ENCODE measurements at regions not wholly inside any gene's neighbourhood (a gene's known extent, or its start where the extent isn't known, plus 50 kb on each side); places are given as distances from the start of the nearest gene placed in this dataset.
A peak's percentile ranks its signal among the peaks of the same experiment; 100 is the strongest.
"Not testable (repeated sequence)": the region's sequence is repeated elsewhere in the genome, so short reads cannot be mapped to it uniquely, and the experiment has no call there.

DNA sequence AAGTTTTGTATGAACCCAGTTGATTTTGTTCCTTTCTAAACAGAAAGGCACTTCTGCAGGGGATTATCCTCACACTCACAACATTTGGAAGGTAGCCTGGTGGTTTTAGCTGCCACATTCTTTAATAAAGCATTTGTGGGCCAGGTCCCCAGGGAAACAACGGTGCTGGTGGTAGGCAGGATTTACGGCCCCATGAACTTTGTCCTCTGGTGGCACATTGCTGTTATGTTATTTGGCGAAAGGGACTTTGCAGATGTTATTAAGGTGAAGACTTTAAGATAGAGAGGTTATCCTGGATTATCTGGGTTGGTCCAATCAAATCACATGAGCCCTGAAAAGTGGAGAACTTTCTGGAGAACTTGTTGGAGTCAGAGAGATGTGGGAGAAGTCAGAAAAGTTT, 86.3 kb upstream of the C9orf72 start:
- H3K27me3 Mint-ChIP-seq, result peaks cover 2% of the 10 kb centered on the region

DNA sequence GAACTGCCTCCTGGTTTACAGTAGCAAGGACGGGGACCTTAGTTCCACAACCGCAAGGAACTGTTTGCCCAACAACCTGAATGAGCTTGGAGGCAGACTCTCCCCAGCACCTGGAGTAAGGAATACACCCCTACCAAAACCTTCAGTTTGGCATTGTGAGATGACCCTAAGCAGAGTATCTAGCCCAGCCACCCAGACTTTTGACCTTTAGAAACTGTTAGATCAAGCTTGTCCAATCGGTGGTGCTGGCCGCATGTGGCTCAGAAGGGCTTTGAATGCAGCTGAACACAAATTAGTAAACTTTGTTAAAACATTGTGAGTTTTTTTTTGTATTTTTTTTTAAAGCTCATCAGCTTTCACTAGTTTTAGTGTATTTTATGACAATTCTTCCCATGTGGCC, 86.9 kb upstream of the C9orf72 start:
- Mint-ChIP-seq H3K4me3 (no peak overlapping the region), H3K4me1 (peaks cover 2 to 4% (median 4%) of the 10 kb centered on the region in 3 donors), H3K36me3 (peaks cover 1% of the 10 kb centered on the region), H3K27me3 (peaks cover 2% of the 10 kb centered on the region), H3K27ac (no peak overlapping the region), H3K9me3 (no peaks in the 10 kb centered on the region)

More for the DNA sequence above, 86.3 kb upstream of the C9orf72 start:
- H3K36me3 Mint-ChIP-seq, result peaks cover 1% of the 10 kb centered on the region
- no peak overlapping the region for H3K27ac Mint-ChIP-seq
- H3K4me3 Mint-ChIP-seq, result peak overlapping the region in 1 of 4 donors; percentile 10
- no peaks in the 10 kb centered on the region for H3K9me3 Mint-ChIP-seq
- peaks cover 2 to 4% (median 4%) of the 10 kb centered on the region in 3 donors for H3K4me1 Mint-ChIP-seq

DNA sequence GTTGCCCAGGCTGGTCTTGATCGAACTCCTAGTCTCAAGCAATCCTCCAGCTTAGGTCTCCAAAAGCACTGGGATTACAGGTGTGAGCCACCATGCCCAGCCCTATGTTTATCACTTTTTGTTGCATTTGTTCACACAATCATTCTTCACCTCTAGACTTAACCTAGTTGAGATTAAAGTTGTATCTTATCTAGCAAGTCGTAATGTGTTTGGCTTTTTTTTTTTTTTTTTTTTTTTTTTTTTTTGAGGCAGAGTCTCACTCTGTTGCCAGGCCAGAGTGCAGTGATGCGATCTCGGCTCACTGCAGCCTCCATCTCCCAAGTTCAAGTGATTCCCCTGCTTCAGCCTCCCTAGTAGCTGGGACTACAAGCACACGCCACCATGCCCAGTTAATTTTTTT, 90.2 kb upstream of the C9orf72 start:
- H3K27ac Mint-ChIP-seq, result no peak overlapping the region
- H3K4me3 Mint-ChIP-seq, result no peak overlapping the region

DNA sequence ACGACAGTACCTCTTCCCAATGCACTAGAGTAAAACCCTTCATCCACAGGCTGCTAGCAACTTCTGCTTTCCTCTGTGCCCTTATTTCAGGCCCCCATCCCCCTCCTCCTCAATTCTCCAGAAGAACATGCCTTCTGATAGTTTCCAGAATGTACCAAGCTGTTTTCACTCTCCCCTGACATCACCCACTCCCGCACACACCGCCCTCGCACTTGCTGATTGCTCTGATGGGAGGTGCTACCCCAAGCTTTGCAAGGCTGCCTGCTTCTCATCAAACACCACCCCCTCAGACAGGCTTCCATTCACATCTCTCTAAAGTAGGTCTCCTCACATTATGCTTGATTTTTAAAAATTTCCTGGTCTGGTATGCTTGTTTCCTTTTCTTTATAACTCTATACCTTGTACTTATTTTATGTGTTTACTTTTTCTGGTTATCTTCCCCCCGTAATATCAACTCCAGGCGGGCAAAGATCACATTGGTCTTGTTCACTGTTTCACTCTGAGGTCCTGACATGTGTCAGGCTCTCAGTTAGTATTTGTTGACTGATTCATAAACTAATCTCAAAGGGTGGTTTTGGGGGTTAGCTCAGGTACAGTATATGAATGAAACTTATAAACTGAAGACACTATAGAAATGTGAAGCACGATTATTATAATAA, 91.0 kb upstream of the C9orf72 start:
- no peaks in the 10 kb centered on the region for H3K9me3 Mint-ChIP-seq
- H3K27me3 Mint-ChIP-seq, result peaks cover 5% of the 10 kb centered on the region

More for the DNA sequence above, 90.2 kb upstream of the C9orf72 start:
- Mint-ChIP-seq H3K9me3 (no peaks in the 10 kb centered on the region), H3K36me3 (no peaks in the 10 kb centered on the region), H3K4me1 (peaks cover 2 to 4% (median 4%) of the 10 kb centered on the region in 3 donors), H3K27me3 (peaks cover 5% of the 10 kb centered on the region)

DNA sequence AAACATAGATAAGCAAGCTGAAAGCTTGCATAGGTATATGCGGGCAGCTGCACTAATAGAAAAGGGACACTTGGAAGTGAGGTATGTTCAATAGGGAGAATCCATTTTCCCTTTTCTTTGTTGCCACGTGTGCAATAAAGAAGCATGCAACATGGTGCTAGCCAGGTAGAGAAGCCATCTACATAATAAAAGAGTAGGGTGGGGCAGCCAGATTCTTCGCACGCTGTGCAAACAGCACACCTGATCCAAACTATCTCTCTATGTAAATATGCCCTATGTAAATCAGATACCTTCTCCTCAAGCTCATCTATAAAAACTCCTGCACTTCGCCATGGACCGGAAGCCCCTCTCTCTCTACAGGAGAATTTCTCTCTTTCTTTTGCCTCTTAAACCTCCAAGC, 91.9 kb upstream of the C9orf72 start:
- Mint-ChIP-seq H3K9me3 (no peaks in the 10 kb centered on the region), H3K4me3 (no peak overlapping the region), H3K27me3 (peaks cover 2% of the 10 kb centered on the region), H3K27ac (no peak overlapping the region), H3K36me3 (no peaks in the 10 kb centered on the region), H3K4me1 (peaks cover 0 to 1% (median 0%) of the 10 kb centered on the region in 3 donors)

More for the DNA sequence above, 91.0 kb upstream of the C9orf72 start:
- Mint-ChIP-seq H3K4me3 (no peak overlapping the region), H3K27ac (no peak overlapping the region), H3K36me3 (no peaks in the 10 kb centered on the region), H3K4me1 (peaks cover 2 to 4% (median 4%) of the 10 kb centered on the region in 3 donors)

DNA sequence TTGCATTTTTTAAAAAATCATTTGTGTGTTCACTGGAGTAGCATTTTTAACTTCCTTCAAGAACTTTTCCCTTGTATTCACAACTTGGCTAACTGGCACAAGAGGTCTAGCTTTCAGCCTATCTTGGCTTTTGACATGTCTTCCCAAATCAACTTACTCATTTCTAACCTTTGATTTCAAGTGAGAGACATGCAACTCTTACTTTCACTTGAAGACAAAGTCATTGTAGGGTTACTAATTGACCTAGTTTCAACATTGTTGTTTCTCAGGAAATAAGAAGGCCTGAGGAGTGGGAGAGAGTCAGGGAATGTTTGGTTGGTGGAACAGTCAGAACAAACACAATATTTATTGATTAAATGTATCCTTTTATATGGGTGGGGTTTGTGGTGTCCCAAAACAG, 95.0 kb upstream of the C9orf72 start:
- no peaks in the 10 kb centered on the region for H3K36me3 Mint-ChIP-seq
- no peak overlapping the region for H3K4me3 Mint-ChIP-seq
- no peaks in the 10 kb centered on the region for H3K9me3 Mint-ChIP-seq
- peaks cover 2% of the 10 kb centered on the region for H3K27me3 Mint-ChIP-seq
- no peak overlapping the region for H3K27ac Mint-ChIP-seq
- no peaks in the 10 kb centered on the region for H3K4me1 Mint-ChIP-seq

DNA sequence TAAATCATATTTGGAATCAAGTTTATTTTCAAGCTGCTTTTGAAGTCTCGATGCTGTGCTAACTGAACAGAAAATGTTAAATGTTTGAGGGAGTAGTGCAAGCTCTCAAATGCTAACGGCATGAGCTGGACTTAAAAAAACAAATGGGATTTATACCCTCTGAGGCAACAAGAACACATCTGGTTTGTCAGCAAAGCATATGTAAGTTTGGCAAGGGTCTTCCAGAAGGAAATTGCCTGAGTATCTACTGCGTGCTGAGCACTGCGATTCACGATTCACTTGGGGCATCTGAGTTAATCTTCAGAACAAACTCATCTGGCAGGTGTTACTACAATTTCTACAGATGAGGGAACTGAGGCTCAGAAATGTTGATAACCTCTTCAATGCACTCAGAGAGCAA, 98.4 kb upstream of the C9orf72 start:
- Mint-ChIP-seq H3K4me1 (no peaks in the 10 kb centered on the region), H3K27me3 (peaks cover 6% of the 10 kb centered on the region), H3K27ac (no peak overlapping the region), H3K9me3 (no peaks in the 10 kb centered on the region), H3K4me3 (no peak overlapping the region), H3K36me3 (no peaks in the 10 kb centered on the region)

DNA sequence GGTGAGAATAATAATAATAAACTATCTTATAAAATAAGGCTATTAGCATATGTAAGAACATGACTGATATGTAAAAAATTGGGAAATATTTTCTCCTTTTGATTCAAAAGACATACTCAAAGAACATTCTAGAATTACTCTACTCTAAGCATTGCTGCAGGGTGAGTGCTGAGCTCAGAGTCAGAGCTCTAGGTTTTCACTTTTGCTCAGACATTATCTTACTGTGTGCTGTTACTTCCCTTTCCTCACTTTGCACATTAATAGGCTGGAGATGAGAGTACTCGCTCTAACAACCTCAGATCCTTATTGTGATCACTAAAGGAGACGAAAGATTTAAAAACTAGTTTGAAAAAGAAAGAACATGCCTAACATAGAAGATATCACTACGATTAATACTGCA, 99.4 kb upstream of the C9orf72 start:
- Mint-ChIP-seq H3K4me3 (no peak overlapping the region), H3K9me3 (no peaks in the 10 kb centered on the region), H3K4me1 (no peaks in the 10 kb centered on the region)

DNA sequence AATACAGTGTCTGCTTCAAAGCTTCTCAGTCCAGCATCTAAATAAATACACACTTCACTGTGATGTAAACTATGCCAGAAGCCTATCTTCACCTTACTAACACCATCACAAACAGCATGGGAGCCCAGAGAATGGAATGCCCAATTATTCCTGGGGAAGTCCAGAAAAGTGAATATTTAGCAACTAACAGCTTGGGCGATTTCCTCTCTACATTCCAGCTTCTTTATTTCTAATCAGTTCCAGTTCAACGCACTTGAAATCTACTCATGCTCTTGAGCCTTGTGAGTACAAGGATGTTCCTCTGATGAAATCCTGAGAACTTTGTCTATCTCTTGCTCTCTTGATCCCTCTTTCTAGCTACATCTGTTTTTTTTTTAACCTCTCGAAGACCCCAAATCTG, 100.4 kb upstream of the C9orf72 start:
- Mint-ChIP-seq H3K9me3 (no peaks in the 10 kb centered on the region), H3K4me3 (no peak overlapping the region), H3K4me1 (no peaks in the 10 kb centered on the region), H3K27me3 (peaks cover 4% of the 10 kb centered on the region), H3K36me3 (no peaks in the 10 kb centered on the region), H3K27ac (peak overlapping the region in 1 of 3 donors; percentile 7)

More for the DNA sequence above, 99.4 kb upstream of the C9orf72 start:
- Mint-ChIP-seq H3K27me3 (peaks cover 6% of the 10 kb centered on the region), H3K27ac (no peak overlapping the region), H3K36me3 (no peaks in the 10 kb centered on the region)

DNA sequence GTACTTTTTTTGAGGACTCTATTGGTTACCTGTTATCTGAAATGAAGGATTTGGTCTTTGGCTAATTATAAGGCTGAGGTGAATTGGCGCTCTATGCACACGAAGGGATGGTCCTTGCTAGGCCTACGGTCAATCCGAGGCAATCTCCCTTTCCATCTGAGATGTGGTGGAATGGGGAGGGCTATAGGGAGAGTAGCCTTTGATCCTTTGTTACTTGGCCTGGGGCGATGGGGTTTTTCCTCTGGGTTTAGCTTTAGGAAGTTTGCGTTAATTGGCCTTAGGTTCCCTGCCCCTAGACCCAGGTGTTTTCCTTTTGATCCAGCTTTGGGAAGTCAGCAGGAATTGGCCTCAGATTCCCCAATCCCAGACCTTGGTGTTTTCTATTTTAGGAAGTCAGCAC, 102.1 kb upstream of the C9orf72 start:
- H3K27ac Mint-ChIP-seq, result no peak overlapping the region
- H3K4me3 Mint-ChIP-seq, result no peak overlapping the region
- H3K4me1 Mint-ChIP-seq, result no peaks in the 10 kb centered on the region
- H3K9me3 Mint-ChIP-seq, result no peaks in the 10 kb centered on the region
- H3K27me3 Mint-ChIP-seq, result peaks cover 4% of the 10 kb centered on the region
- no peaks in the 10 kb centered on the region for H3K36me3 Mint-ChIP-seq

DNA sequence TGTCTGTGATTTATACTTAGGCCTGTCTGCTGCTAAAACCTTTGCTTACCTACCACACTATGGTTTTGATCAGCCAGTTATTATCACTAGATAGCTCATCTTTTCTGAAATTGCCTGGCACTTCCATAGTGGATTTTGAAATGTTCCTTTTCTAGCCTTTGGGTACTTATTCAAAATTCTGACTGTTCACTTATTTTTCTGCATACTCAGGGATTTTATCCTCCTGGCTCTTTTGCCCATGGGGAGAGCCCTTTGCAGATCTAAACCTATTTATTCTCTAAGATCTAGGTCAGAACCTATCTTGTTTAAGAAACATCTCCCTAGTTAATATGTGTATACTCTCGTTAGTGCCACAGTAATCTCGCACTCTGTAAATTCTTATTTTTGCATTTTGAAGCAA, 103.5 kb upstream of the C9orf72 start:
- H3K27me3 Mint-ChIP-seq, result peaks cover 4% of the 10 kb centered on the region
- no peaks in the 10 kb centered on the region for H3K36me3 Mint-ChIP-seq
- H3K27ac Mint-ChIP-seq, result no peak overlapping the region
- H3K4me3 Mint-ChIP-seq, result no peak overlapping the region
- H3K9me3 Mint-ChIP-seq, result no peaks in the 10 kb centered on the region
- no peaks in the 10 kb centered on the region for H3K4me1 Mint-ChIP-seq

DNA sequence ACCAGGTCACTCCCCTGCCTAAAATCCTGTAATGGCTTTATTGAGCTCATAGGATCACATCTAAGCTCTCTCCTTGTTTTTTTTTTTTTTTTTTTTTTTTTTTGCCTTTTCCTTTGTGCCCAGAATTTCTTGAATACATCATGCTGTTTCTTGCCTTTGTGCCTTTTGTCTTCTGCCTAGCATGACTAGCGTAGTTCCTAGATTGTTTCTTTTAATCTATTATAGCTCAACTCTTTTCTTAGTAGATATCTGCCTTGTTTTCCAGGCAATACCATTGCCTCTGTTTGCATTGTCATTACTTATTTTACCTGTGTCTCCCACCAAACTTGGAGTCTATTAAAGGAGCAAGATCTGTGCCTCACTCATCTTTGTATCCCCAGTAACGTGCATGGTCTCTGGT, 106.1 kb upstream of the C9orf72 start:
- H3K9me3 Mint-ChIP-seq, result peaks cover 0 to 1% (median 0%) of the 10 kb centered on the region in 3 donors
- no peaks in the 10 kb centered on the region for H3K36me3 Mint-ChIP-seq
- no peak overlapping the region for H3K27ac Mint-ChIP-seq
- no peak overlapping the region for H3K4me3 Mint-ChIP-seq
- no peaks in the 10 kb centered on the region for H3K4me1 Mint-ChIP-seq
- H3K27me3 Mint-ChIP-seq, result peaks cover 6% of the 10 kb centered on the region

DNA sequence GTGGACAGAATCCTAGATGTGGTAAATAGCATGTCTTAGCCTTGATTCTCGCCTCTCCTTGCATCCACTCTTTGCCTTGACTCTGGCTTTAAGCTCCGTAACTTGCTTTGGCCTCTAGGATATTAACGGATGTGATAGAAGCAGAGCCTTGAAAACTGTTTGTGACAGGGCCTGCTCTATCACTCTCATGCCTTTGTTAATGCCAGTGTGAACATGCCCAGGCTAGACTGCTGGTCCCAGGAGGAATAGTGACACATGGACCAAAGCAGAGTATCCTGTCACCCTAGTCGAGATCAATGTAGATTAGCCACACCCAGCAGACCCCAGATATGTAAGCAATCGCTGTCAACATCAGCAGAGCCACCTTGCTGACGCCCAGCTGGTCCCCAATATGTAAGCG, 109.9 kb upstream of the C9orf72 start:
- peaks cover 0 to 1% (median 0%) of the 10 kb centered on the region in 3 donors for H3K9me3 Mint-ChIP-seq
- H3K4me1 Mint-ChIP-seq, result no peaks in the 10 kb centered on the region
- no peaks in the 10 kb centered on the region for H3K36me3 Mint-ChIP-seq
- peaks cover 2% of the 10 kb centered on the region for H3K27me3 Mint-ChIP-seq
- H3K4me3 Mint-ChIP-seq, result no peak overlapping the region
- H3K27ac Mint-ChIP-seq, result peak overlapping the region in 2 of 3 donors; percentile 24 to 84

DNA sequence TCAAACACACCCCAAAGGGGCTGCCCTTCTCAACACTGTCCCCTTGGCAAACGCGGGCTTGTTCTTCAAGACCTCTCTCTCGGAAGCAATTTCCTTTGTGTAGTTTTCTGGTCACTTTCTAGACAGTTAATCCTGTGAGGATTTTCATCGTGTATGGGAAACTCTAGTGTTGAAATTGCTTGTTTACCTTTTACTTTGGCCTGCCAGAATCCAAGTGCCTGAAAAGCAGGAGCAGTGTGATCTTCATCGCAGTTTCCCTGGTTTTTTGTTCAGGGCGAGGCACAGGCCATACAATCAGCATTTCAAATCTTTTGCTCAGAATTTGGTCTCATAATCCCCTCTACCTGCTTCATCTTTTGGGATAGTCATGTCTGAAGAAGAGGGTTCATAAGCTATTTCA, 115.7 kb upstream of the C9orf72 start:
- no peak overlapping the region for H3K4me3 Mint-ChIP-seq
- H3K4me1 Mint-ChIP-seq, result peaks cover 0 to 2% (median 0%) of the 10 kb centered on the region in 3 donors
- H3K27me3 Mint-ChIP-seq, result no peaks in the 10 kb centered on the region
- H3K27ac Mint-ChIP-seq, result no peak overlapping the region
- H3K9me3 Mint-ChIP-seq, result no peaks in the 10 kb centered on the region
- H3K36me3 Mint-ChIP-seq, result no peaks in the 10 kb centered on the region

DNA sequence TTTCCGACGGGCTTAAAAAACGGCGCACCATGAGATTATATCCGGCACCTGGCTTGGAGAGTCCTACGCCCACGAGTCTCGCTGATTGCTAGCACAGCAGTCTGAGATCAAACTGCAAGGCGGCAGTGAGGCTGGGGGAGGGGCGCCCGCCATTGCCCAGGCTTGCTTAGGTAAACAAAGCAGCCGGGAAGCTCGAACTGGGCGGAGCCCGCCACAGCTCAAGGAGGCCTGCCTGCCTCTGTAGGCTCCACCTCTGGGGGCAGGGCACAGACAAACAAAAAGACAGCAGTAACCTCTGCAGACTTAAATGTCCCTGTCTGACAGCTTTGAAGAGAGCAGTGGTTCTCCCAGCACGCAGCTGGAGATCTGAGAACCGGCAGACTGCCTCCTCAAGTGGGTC, 117.5 kb upstream of the C9orf72 start:
- not testable (repeated sequence) for H3K36me3 Mint-ChIP-seq, H3K9me3 Mint-ChIP-seq, H3K4me3 Mint-ChIP-seq, H3K27me3 Mint-ChIP-seq, H3K27ac Mint-ChIP-seq, H3K4me1 Mint-ChIP-seq

DNA sequence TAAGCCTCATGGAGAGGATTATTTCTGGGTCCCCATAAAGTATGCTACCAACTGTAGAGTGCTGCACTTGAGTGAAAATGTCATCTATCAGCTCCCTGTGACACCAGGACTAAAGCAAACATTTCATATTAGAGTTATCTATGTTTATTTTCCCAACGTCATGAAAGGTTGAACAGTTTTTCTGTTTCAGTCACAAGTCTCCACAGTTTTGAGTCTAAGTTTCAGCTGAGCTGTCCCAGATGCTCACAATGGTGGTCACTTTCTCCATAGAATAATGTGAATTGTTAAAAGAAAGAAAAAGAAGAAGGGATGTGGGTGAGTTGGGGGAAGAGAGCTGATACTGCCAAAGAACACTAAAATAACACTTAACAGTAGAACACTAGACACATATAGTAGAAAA, 126.3 kb upstream of the C9orf72 start:
- no peaks in the 10 kb centered on the region for H3K36me3 Mint-ChIP-seq
- H3K4me1 Mint-ChIP-seq, result no peaks in the 10 kb centered on the region

More for the DNA sequence above, 126.3 kb upstream of the C9orf72 start:
- Mint-ChIP-seq H3K4me3 (no peak overlapping the region), H3K27ac (no peak overlapping the region), H3K27me3 (peaks cover 4% of the 10 kb centered on the region), H3K9me3 (no peaks in the 10 kb centered on the region)

Data from IgD-negative memory B cell (primary cell).